Neural progenitor cell (in vitro differentiated cells): ENCODE measurements at regions not wholly inside any gene's neighbourhood (a gene's known extent, or its start where the extent isn't known, plus 50 kb on each side); places are given as distances from the start of the nearest gene placed in this dataset.

Experiments
- DNase-seq: peaks from one replicate; pipeline ENCODE4 v3.0.0-alpha.2; 2016; ENCODE audit warnings: low spot score
- H2AFZ ChIP-seq: fragments of 200-600 bp; sonication (generic); replicated peaks from 2 replicates; pipeline ENCODE4 v1.6.1; 2016; ENCODE audit warnings: antibody characterized with exemption
- H3F3A ChIP-seq: fragments of 200-600 bp; sonication (generic); 2 replicates; pipeline ENCODE4 v1.6.1; 2016; ENCODE audit warnings: antibody characterized with exemption, low read depth
- H3K27ac ChIP-seq: fragments of 200-600 bp; sonication (generic); 2 replicates; pipeline ENCODE4 v1.5.1; 2016; ENCODE audit warnings: mild to moderate bottlenecking
- H3K27me3 ChIP-seq: fragments of 200-600 bp; sonication (generic); 2 replicates; pipeline ENCODE4 v1.6.1; 2016; ENCODE audit warnings: mild to moderate bottlenecking, moderate library complexity
- H3K36me3 ChIP-seq: fragments of 200-600 bp; sonication (generic); 2 replicates; pipeline ENCODE4 v1.5.1; 2016
- H3K4me1 ChIP-seq: fragments of 200-600 bp; sonication (generic); 2 replicates; pipeline ENCODE4 v1.6.1; 2016; ENCODE audit warnings: mixed run types
- H3K4me2 ChIP-seq: fragments of 200-600 bp; sonication (generic); 2 replicates; pipeline ENCODE4 v1.6.1; 2016
- H3K4me3 ChIP-seq: fragments of 200-600 bp; sonication (generic); 2 replicates; pipeline ENCODE4 v1.5.1; 2016
- H3K79me2 ChIP-seq: fragments of 200-600 bp; sonication (generic); 2 replicates; pipeline ENCODE4 v1.6.1; 2016; ENCODE audit warnings: low read depth
- H3K9ac ChIP-seq: fragments of 200-600 bp; sonication (generic); 2 replicates; pipeline ENCODE4 v1.6.1; 2016
- H3K9me3 ChIP-seq: fragments of 200-600 bp; sonication (generic); 2 replicates; pipeline ENCODE4 v1.5.1; 2016; ENCODE audit warnings: low read depth
- H4K20me1 ChIP-seq: fragments of 200-600 bp; sonication (generic); 2 replicates; pipeline ENCODE4 v1.6.1; 2016; ENCODE audit warnings: low read depth
- H3K27ac Mint-ChIP-seq: 3 replicates; pipeline ENCODE4 v1.8.0; 2021; ENCODE audit warnings: mixed read lengths
- H3K27me3 Mint-ChIP-seq: 2 replicates; pipeline ENCODE4 v1.8.0; 2022; ENCODE audit warnings: low read depth, mild to moderate bottlenecking, inconsistent platforms, moderate library complexity, mixed read lengths; ENCODE audit not compliant: insufficient read depth
- H3K36me3 Mint-ChIP-seq: 3 replicates; pipeline ENCODE4 v1.8.0; 2021; ENCODE audit warnings: mixed read lengths
- H3K4me1 Mint-ChIP-seq: 3 replicates; pipeline ENCODE4 v1.8.0; 2021; ENCODE audit warnings: mixed read lengths
- H3K4me3 Mint-ChIP-seq: 3 replicates; pipeline ENCODE4 v1.8.0; 2021; ENCODE audit warnings: mild to moderate bottlenecking, moderate library complexity, mixed read lengths
- H3K9me3 Mint-ChIP-seq: 3 replicates; pipeline ENCODE4 v1.8.0; 2020; ENCODE audit warnings: mixed read lengths
- CTCF ChIP-seq: fragments of 200-600 bp; sonication (generic); IDR thresholded peaks from 2 replicates; pipeline ENCODE4 v1.5.1; 2017; ENCODE audit warnings: antibody characterized with exemption, mild to moderate bottlenecking
- EZH2 ChIP-seq: fragments of 200-600 bp; sonication (generic); IDR thresholded peaks from 2 replicates; pipeline ENCODE4 v1.6.1; 2017; ENCODE audit warnings: antibody characterized with exemption, mild to moderate bottlenecking, moderate library complexity
- EZH2phosphoT487 ChIP-seq: fragments of 200-600 bp; sonication (generic); IDR thresholded peaks from 2 replicates; pipeline ENCODE4 v1.6.1; 2017; ENCODE audit warnings: antibody characterized with exemption

- TF ChIP-seq EZH2 (no peak), CTCF (no peak), EZH2phosphoT487 (no peak)
- Histone ChIP-seq H4K20me1 (no peaks in the 10 kb centered on the region), H3K36me3 (no peaks in the 10 kb centered on the region), H3K9me3 (no peaks in the 10 kb centered on the region), H3K4me1 (no peaks in the 10 kb centered on the region), H3K4me2 (no peak overlapping the region), H3K27ac (no peak overlapping the region), H2AFZ (no peak overlapping the region), H3K9ac (no peak overlapping the region), H3K4me3 (no peak overlapping the region), H3K79me2 (no peaks in the 10 kb centered on the region), H3F3A (no peaks in the 10 kb centered on the region), H3K27me3 (no peaks in the 10 kb centered on the region)
- Mint-ChIP-seq H3K27me3 (no peaks in the 10 kb centered on the region), H3K27ac (no peak overlapping the region), H3K4me3 (no peak overlapping the region), H3K36me3 (no peaks in the 10 kb centered on the region), H3K9me3 (peaks cover 2% of the 10 kb centered on the region), H3K4me1 (no peaks in the 10 kb centered on the region)
- no peak for DNase-seq
These were observed 53.4 kb downstream of the RGS2 start for GRCh38 chr1:192862271-192862670.

- Mint-ChIP-seq H3K4me1 (no peaks in the 10 kb centered on the region), H3K27ac (no peak overlapping the region), H3K36me3 (no peaks in the 10 kb centered on the region), H3K9me3 (no peaks in the 10 kb centered on the region), H3K4me3 (no peak overlapping the region), H3K27me3 (no peaks in the 10 kb centered on the region)
- H3K79me2 ChIP-seq, result no peaks in the 10 kb centered on the region
- no peak for TF ChIP-seq EZH2
- no peak for TF ChIP-seq CTCF
- no peak for TF ChIP-seq EZH2phosphoT487
- no peaks in the 10 kb centered on the region for H3K36me3 ChIP-seq
- H3K27me3 ChIP-seq, result no peaks in the 10 kb centered on the region
- no peaks in the 10 kb centered on the region for H3K4me1 ChIP-seq
- H3K9ac ChIP-seq, result no peak overlapping the region
- H3K4me3 ChIP-seq, result no peak overlapping the region
- DNase-seq, result no peak
- no peaks in the 10 kb centered on the region for H3F3A ChIP-seq
- no peak overlapping the region for H3K4me2 ChIP-seq
- H3K9me3 ChIP-seq, result no peaks in the 10 kb centered on the region
- H2AFZ ChIP-seq, result no peak overlapping the region
- H4K20me1 ChIP-seq, result no peaks in the 10 kb centered on the region
- no peak overlapping the region for H3K27ac ChIP-seq
These were observed 57.5 kb downstream of the RGS2 start for GRCh38 chr1:192866241-192866868.

- no peak overlapping the region for H3K4me2 ChIP-seq
- TF ChIP-seq CTCF (no peak), EZH2 (no peak), EZH2phosphoT487 (no peak)
- H3K9ac ChIP-seq, result no peak overlapping the region
- H3K4me3 Mint-ChIP-seq, result no peak overlapping the region
- no peaks in the 10 kb centered on the region for H3K9me3 Mint-ChIP-seq
- no peak for DNase-seq
- no peak overlapping the region for H3K27ac ChIP-seq
- no peak overlapping the region for H2AFZ ChIP-seq
- no peaks in the 10 kb centered on the region for H3F3A ChIP-seq
- no peak overlapping the region for H3K4me3 ChIP-seq
- H3K4me1 ChIP-seq, result no peaks in the 10 kb centered on the region
- no peaks in the 10 kb centered on the region for H3K36me3 Mint-ChIP-seq
- H3K4me1 Mint-ChIP-seq, result no peaks in the 10 kb centered on the region
- no peaks in the 10 kb centered on the region for H3K79me2 ChIP-seq
- no peaks in the 10 kb centered on the region for H3K36me3 ChIP-seq
- H3K27me3 Mint-ChIP-seq, result no peaks in the 10 kb centered on the region
- no peaks in the 10 kb centered on the region for H4K20me1 ChIP-seq
- H3K9me3 ChIP-seq, result no peaks in the 10 kb centered on the region
- no peaks in the 10 kb centered on the region for H3K27me3 ChIP-seq
- H3K27ac Mint-ChIP-seq, result no peak overlapping the region
These were observed 58.3 kb downstream of the RGS2 start for GRCh38 chr1:192867180-192867579.
